LoVo (cell line): ENCODE measurements at regions not wholly inside any gene's neighbourhood (a gene's known extent, or its start where the extent isn't known, plus 50 kb on each side); places are given as distances from the start of the nearest gene placed in this dataset.

ENCODE experiments used
- DNase-seq: peaks from one replicate; pipeline ENCODE4 v3.0.0-alpha.2; 2016; ENCODE audit warnings: low spot score

DNA sequence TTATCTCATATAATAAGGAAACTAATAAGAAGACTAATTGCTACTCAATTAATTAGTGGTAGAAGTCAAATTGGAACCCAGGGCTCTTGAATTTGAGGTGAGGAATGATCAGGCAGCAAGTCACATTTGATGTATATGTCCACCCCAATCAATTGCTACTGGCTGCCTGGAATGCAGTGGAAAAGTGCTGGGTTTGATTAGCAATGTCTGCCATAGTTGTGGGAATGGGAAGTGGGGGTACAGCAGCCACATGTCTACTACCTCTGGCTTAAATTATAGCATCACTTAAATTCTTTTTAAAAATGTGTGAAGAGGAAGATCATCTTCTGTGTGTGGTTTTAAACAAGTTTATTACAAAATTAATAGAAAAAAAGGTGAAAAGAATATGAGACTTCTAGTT lies 50.8 kb upstream of the NAV2 start:
- DNase-seq, result no peak

DNA sequence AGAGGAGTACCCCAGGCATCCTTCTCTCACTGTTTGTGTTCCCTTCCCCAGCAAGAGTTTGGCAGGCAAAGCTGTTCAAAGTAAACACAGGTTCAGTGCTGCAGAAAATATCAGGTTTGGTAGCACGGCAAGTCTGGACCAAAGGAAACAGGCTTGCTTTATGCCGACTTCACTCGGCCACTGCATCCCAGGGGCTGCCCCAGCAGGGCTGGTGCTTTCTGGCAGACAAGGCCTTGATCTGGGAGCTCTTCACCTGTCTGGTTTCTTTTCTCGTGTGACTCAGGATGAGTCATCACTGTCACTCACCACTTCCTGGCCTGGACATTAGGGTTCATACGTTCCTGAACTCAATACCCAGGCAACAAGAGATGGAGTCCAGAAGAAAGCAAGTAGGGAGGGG lies 52.6 kb upstream of the NAV2 start:
- peak; percentile 78 for DNase-seq

DNA sequence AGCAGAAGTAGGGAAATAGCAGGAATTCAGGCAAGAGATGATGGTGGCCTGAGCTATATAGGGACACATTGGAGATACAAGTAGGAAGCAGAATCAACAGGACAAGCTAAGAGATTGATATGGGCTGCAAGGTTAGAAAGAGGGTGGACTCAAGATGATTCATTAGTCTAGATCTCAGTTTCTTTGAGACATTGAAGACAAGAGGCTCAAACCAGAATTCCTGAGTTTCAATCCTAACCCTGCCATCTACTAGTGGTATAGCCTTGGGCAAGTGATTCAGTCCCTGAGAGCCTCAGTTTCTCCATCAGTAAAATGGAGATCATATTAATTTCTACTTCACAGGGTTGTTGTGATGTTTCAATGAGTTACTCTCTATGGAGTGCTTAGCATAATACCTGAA lies 53.1 kb upstream of the NAV2 start:
- no peak for DNase-seq

DNA sequence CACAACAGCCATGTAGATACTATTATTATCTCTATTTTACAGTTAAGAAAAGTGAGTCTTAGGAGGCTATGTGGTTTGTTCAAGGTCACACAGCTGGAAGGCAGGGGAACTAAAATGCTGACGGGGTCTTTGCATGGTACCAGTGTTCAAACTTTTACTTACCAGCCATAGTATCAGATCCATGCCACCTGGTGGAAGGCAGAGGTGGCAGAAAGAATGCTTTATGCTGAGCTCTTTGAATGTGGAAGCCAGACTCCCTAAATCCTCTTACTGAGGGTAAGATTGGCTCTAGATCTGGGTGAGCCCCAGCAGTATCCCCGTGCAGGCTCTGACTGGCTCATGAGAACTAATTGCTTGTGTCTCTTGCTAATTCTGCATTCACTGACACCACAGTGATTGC lies 54.3 kb upstream of the NAV2 start:
- no peak for DNase-seq

DNA sequence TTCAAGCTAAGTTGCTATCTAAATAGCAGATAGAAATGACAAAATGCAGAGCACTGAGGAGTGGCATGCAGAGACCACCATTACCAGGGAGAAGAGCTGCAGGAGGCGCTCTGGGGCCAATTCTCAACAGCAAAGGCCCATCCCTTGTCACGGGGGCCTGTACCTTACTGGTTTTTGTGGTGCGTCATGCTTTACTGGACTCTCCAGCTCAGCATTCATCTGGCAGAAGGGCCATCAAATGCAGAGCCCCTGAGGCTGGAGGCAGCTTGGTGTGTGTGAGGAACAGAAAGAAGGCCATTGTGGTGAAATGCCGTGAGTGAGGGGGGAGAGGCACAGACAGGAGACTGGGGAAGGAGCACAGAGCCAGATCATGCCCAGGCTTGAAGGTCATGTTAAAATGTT lies 56.5 kb upstream of the NAV2 start:
- no peak for DNase-seq

DNA sequence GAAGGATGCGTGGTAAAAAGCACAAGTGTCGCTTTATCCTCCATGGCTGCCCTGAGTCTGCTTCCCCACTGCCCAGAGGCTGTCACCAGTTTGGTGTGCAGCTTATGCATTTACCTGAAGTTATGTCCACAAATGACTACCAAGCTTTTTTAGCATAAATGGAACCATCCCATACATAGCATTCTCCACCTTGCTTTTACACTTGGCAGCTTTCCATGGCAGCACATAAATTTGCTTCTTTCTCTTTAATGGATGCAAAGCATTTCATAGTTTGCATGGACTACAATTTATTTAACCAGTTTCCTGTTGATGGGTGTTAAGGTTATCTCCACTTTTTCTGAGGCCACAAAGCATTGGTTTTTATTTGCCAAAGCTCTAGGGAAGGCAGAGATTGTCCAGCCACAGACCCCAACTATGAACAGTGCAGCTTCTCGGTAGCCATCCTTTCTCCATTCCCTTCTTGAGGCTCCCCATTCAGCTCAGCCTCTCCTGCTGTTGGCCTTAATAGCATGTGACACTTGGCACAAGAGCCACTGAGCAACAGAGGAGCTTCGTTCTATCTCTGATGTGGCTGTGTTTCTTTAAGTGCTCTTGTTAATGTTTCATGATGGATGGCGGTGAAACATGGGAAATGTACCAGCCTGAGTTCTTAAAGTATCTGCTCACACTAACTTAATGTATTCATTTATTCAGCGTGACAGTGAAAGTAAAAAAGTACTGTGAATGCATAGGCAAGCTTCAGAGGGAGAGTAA lies 59.8 kb upstream of the NAV2 start:
- DNase-seq, result no peak

DNA sequence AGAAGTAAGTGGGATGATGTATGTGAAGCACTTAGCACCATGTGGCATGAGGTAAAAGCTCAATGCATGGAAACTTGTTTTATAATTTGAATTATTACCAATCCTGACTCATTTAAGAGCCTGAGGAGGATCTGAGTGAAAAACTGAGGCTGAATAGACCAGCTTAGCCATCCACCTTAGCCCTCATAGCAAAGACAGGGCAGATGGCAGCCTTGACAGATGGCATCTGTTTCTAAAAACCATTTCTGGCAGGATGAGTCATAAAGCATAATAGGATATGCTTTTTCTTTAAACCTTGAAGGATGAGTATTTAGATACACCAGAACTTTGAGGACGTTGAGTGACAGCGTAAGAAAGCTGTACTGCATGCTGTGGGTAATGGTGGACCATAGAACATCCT lies 61.0 kb upstream of the NAV2 start:
- no peak for DNase-seq

DNA sequence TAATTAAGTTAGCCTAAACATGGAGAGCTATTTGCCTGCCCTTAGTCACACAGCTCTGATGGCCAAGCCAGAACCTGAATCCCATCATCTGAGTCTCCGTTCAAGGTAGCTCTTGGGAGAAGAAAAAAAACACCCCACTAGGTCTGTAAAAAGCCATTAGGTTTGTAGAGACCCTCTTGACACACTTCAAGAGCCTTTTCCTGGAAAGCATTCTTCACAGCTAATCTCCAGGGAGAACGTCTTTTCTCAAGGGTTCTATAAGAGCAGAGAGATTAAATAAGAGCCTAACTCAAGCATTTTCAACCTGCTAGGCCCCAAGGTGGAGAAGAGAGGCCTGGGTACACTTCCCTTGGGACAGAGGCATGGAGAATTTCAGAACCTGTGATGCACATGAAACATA lies 61.6 kb upstream of the NAV2 start:
- no peak for DNase-seq

DNA sequence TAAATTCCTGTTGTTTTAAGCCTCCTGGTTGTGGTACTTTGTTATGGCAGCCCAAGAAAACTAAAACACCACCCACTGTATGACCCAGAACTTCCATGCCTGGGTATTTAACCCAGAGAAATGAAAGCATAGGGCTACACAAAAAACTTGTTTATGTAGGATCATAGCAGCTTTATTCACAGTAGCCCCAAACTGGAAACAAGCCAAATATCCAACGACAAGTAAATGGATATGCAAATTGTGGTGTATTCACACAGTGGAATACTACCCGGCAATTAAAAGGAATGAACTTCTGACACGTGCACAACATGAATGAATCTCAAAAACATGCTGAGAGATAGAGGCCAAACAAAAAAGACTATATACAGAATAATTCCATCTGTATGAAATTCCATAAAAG lies 62.2 kb upstream of the NAV2 start:
- DNase-seq, result no peak

DNA sequence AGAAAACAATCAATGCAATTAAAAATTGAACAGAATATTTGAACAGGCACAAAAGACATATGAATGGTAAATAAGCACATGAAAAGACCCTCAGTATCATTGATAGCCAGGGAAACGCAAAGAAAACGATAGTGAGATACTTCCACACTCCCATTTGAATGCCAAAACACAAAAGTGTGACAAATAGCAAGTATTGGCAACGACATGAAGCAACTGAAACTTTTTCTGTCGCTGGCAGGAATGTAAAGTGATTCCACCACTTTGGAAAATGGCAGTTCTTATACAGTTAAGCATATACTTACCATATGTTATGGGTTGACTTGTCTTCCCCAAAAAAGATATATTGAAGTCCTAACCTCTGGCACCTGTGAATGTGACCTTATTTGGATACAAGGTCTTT lies 62.9 kb upstream of the NAV2 start:
- no peak for DNase-seq

DNA sequence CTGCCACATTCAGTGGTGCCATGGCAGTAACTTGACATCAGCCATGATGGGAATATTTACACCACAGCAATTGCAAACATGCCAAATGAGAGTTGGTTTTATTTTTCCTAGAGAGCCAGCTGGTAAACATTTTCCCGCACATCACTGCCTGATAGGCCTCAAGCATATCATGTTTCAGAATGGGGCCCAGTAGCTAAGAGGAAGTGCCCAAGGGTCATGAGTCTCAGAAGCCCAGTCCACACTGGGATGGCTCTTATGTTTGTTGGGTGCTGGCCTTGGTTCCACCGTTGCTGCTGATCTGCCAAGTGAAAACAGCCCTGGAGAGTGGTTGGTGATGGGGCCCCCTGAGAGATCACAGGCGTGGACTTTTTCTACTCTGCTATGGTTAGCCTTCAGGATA lies 64.3 kb upstream of the NAV2 start:
- no peak for DNase-seq

DNA sequence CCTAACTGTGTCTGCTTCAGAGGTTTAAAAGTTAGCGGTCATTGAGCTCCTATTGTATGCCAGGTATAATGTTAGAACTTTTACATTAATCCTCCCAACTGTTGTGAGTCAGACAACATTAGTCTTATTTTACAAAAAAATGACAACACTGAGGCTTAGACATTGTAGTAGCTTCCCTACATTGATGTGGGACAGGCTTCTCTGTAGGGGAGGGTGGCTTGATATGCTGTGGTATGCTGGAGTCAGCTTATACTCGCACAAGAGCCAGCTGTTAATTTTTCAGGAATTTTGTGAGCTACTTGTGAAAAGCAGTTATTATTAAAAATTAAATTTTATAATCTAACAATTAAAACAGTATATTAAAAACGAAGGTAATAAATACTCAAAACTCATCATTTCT lies 64.8 kb upstream of the NAV2 start:
- no peak for DNase-seq

DNA sequence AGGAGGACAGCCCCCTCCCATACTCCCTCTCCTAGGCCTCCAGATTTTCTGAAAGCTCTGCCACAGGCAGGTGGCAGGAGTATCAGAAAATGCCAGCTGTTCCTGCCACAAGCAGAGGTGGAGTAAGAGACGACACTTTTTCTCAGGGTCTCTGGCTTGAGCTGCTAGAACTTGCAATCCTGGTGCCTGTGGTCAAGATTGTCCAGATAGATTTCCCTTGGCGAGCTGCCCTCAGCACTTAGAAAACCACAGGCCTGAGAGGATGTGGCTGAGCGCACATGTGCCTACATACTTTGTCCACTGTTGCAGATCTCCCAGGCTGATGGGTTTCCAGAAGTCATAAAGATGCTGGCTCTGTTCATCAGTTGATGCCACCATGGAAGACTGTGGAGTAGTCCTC lies 65.7 kb upstream of the NAV2 start:
- no peak for DNase-seq

DNA sequence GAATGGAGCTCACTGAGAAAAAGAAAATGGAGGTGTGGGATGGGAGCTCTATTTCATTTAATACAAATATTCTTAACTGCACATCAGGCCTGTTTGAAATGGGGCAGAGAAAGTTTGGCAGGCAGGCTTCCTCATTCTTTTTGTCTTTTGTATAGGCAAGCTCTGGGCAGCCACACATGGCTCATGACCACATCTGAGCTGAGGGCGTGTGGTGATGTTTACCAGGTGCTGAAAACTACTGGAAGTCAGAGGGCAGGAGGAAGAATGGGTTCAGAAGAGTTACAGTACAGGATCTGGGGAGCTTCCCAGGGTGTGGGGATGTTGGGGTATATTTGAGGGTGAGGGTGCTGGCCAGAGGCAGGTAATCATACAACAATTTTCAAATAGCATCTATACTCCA lies 66.3 kb upstream of the NAV2 start:
- no peak for DNase-seq

DNA sequence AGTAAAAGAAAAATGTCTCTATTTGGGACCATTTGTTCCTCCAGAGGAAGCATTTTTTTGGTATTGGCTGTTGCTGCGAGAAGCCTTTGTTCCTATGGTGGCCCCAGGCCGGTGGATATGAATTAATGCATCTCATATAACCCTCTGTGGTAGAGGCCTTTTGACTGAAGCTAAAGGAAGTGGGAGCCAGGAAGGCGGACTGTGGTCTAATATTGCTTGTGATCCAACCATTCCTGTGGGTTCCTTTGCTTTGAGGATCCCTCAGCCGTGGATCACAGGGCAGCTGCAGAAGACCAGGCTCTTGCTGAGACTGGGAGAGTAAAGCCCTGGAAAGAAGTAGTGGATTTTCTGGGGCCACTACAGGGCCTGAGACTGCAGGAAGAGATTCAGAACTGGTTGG lies 68.3 kb upstream of the NAV2 start:
- no peak for DNase-seq

DNA sequence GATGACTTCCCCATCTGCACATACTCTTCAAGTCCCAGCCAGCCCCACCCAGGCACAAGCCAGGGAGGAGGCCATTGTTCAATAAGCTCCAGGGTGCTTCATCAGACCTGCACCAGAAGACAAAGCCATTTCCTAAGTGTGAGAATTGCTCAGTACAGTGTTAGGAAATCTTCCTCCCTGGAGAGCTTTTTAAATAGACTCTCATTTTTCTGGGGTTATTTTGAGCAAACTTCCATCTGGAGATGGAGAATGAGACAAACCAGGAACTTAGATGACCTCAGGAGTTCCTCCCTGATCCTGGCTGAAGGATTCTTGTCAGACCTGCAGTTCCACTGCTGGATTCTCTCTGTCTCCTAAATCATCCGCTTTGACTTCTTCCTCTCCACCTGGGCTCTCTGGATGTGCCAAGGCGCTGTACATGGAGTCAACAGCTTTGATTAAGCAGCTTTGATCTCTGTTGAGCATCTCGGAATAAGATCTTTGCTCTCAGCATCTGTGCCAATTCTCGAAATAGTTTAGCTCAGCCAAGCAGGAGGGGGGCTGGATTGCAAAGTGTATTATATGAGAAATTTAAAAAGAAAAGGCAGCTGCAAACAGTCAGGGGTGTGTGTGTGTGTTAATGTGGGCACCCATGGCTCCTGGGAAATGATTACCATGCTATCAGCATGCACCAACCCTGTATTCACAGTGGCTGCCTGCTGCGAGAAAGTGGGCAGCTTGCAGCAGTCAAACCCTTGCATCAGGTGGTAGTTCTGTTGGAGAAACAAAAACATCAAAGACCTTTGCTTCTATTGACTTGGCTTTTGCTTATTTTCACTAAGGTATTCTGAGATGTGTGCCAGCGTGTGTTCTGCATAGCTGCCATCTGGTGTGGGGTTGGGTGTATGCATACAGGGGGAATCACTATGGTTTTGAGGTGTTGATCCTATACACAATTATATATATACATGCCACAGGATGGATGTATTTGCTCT lies 70.2 kb upstream of the NAV2 start:
- no peak for DNase-seq

DNA sequence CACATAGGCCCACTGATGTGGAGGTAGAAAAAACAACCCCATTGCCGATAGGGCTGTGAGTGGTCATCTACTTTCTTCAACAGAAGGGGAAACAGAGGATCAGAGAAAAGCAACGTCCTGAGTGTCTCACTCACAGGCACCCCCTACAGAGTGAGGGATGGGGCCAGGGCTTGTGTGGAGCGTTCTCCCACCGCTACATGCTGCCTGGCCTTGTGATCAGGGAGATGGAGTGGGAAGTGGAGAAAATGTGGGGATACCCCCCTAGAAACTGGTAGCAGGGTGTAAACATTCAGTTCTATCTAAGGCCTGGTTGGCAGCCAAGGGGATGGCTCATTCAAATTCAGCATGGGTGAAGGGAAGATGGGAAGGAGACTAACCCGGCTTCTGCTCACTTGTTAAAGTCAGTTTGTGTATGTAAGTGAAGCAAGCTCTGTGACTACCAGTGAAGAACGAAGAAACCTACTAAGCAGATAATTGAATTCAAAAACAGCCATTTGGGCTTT lies 73.0 kb upstream of the NAV2 start:
- DNase-seq, result no peak

DNA sequence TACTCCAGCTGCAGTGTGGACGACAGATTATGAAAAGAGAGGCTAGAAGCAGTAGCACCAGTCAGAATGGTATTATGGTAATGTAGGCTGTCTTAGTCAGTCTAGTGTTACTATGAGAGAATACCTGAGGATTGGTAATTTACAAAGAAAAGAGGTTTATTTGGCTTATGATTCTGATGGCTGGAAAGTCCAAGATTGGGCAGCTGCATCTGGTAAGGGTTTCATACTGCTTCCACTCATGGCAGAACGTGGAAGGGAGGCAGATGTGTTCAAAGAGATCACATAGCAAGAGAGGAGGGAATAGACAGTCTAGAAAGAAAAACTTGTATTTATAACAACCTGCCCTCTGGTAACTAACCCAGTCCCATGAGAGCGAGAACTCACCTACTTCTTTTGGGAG lies 77.3 kb upstream of the NAV2 start:
- DNase-seq, result no peak

DNA sequence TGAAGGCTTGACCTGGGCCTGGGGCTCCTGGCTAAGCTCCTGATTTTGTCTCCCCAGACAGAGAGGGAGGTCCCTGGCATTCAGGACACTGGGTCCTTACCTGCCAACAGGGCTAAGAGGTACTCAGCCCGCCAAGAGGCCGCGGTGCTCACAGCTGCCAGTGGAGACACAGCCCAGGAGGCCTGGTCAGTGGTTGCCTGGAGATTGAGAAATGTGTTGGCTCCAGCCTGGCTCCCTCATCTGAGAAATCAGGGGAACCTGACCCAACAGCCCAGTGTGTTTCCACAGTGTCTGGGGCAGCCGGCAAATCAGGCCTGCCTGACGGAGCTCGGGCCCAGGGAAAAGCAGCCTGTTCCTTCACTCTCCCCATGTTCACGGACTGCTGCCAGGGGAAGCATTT lies 79.4 kb upstream of the NAV2 start:
- DNase-seq, result no peak

DNA sequence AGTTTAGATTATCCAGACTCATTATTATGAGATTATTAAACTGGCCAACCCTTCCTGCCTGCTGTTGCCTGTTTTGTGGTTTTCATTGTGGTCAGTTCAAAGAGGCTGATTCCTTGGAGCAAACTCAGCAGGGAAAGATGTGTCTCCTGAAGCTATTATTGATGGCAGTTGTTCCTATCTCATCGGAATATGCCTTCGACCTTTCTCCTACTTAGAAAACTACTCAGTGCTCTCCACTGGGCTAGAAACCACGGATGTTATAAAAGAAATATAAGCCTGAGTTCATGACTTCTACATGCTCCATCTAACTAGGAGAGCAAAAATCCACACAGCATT lies 80.2 kb upstream of the NAV2 start:
- DNase-seq, result no peak

DNA sequence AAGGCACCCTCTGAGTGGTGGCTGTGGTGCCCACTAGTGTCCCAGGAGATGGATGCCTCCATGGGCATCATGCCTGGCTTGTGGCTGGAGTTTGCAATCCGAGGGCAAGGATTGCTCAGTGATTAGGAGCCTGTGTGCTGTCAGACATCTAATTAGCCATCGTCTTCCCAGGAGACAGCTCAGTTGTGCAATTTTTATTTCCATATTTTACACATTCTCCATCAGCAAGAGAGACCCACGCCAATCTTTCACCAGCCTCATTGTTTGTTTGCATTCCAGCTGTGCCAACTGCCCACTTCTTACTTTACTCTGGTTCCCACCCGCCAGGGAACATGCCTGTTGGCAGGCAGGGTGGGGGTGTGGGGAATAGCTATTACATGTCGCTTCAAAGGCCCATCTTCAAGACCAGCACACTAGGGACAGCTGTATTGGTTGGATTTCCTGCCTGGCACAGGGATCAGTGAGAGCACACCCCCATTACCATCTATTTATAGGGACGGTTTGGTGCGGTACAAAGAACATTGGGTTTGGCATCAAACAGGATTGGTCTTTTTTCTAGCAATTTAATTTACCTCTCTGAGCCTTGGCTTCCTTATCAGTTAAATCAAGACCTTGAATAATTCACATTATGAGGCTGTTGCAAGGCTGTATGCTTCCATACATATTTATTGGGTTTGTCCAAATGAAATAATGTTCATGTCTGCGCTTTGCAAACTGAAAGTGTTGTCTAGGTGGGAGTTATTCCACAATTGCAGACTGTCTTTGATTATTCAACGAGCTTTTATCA lies 80.7 kb upstream of the NAV2 start:
- DNase-seq, result no peak

DNA sequence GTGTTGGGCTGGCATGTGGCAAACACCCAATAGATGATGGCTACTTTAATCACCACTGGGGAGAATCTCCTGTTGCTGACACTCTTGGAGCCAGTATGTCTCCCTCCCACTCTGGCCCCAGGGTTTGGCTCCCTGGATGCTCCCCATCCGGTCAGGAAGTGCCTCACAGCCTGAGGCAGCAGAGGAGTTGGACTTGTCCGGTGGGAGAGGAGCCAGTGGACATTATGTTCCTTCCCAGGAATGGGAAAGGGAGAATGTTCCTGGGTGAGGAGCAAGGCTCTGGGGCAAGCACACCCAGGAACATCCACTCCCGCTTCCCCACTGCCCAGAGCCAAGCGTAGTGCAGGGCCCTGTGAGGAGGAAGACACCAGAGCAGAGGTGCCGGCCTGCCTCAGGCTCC lies 84.6 kb upstream of the NAV2 start:
- DNase-seq, result no peak

DNA sequence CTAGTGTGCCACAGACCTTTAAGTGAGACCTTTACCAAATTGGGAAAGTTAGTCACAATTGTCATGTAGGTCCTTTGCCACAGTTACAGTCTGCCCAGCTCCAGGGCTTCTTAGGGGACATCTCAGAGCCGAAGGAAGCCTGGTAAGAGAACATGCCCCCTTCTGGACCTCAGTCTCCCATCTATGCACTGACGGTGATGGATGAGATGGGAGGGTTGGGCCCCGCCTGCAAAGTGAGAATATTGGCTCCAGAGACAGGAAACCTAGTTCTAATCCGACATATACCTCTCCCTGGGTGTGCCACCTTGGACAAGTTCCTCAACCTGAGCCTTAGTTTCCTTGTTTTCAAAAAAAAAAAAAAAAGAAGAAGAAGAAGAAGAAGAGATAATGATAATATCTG lies 85.1 kb upstream of the NAV2 start:
- no peak for DNase-seq
